Progenitor cell of endocrine pancreas (in vitro differentiated cells): ENCODE measurements at regions not wholly inside any gene's neighbourhood (a gene's known extent, or its start where the extent isn't known, plus 50 kb on each side); places are given as distances from the start of the nearest gene placed in this dataset.
A peak's percentile ranks its signal among the peaks of the same experiment; 100 is the strongest.

Experiments
- DNase-seq: peaks from one replicate; pipeline ENCODE4 v3.0.0; 2021; ENCODE audit warnings: low spot score; ENCODE audit not compliant: unreplicated experiment
- H3K27ac Mint-ChIP-seq: 2 replicates; pipeline ENCODE4 v1.8.0; 2021; ENCODE audit warnings: mild to moderate bottlenecking, moderate library complexity, mixed read lengths
- H3K27me3 Mint-ChIP-seq: 2 replicates; pipeline ENCODE4 v1.8.0; 2021; ENCODE audit warnings: mixed read lengths
- H3K36me3 Mint-ChIP-seq: 2 replicates; pipeline ENCODE4 v1.8.0; 2022; ENCODE audit warnings: mixed read lengths; ENCODE audit not compliant: insufficient read depth
- H3K4me1 Mint-ChIP-seq: 2 replicates; pipeline ENCODE4 v1.8.0; 2021; ENCODE audit warnings: low read depth, mixed read lengths
- H3K4me3 Mint-ChIP-seq: 2 replicates; pipeline ENCODE4 v1.8.0; 2021; ENCODE audit warnings: low read depth, mild to moderate bottlenecking, moderate library complexity, mixed read lengths
- H3K9me3 Mint-ChIP-seq: 2 replicates; pipeline ENCODE4 v1.8.0; 2021; ENCODE audit warnings: low read depth, mixed read lengths
- CTCF ChIP-seq: fragments of 200-600 bp; sonication (generic); IDR thresholded peaks from one replicate; pipeline ENCODE4 v1.5.0; 2021; ENCODE audit warnings: antibody characterized with exemption, mild to moderate bottlenecking; ENCODE audit not compliant: unreplicated experiment

GRCh38 chr16:66315210-66315825 is 51.2 kb upstream of the CDH5 start:
- no peaks in the 10 kb centered on the region for H3K9me3 Mint-ChIP-seq
- H3K27ac Mint-ChIP-seq: peak overlapping the region; percentile 71
- peaks cover 20% of the 10 kb centered on the region for H3K27me3 Mint-ChIP-seq
- no peaks in the 10 kb centered on the region for H3K36me3 Mint-ChIP-seq
- no peak overlapping the region for H3K4me3 Mint-ChIP-seq
- peak; percentile 33 for DNase-seq
- peak; percentile 94 for TF ChIP-seq CTCF
- H3K4me1 Mint-ChIP-seq: peaks cover 3% of the 10 kb centered on the region

GRCh38 chr16:66311306-66311705 is 55.2 kb upstream of the CDH5 start:
- TF ChIP-seq CTCF: no peak
- no peak overlapping the region for H3K27ac Mint-ChIP-seq
- H3K4me3 Mint-ChIP-seq: no peak overlapping the region
- no peaks in the 10 kb centered on the region for H3K9me3 Mint-ChIP-seq
- H3K36me3 Mint-ChIP-seq: no peaks in the 10 kb centered on the region
- peaks cover 29% of the 10 kb centered on the region for H3K27me3 Mint-ChIP-seq
- DNase-seq: no peak
- peaks cover 3% of the 10 kb centered on the region for H3K4me1 Mint-ChIP-seq

GRCh38 chr16:66309215-66309807 is 57.2 kb upstream of the CDH5 start:
- Mint-ChIP-seq H3K27ac (no peak overlapping the region), H3K4me3 (no peak overlapping the region), H3K4me1 (peaks cover 3% of the 10 kb centered on the region), H3K27me3 (peaks cover 41% of the 10 kb centered on the region), H3K36me3 (no peaks in the 10 kb centered on the region), H3K9me3 (no peaks in the 10 kb centered on the region)
- no peak for TF ChIP-seq CTCF
- DNase-seq: no peak

GRCh38 chr16:66308096-66308495 is 58.4 kb upstream of the CDH5 start:
- DNase-seq: no peak
- H3K4me1 Mint-ChIP-seq: peaks cover 3% of the 10 kb centered on the region

More at GRCh38 chr16:66308096-66308495, 58.4 kb upstream of the CDH5 start:
- no peaks in the 10 kb centered on the region for H3K9me3 Mint-ChIP-seq
- TF ChIP-seq CTCF: no peak
- H3K4me3 Mint-ChIP-seq: no peak overlapping the region
- H3K27ac Mint-ChIP-seq: no peak overlapping the region
- H3K36me3 Mint-ChIP-seq: no peaks in the 10 kb centered on the region
- peaks cover 47% of the 10 kb centered on the region for H3K27me3 Mint-ChIP-seq
